ENCODE measurements at regions not wholly inside any gene's neighbourhood (a gene's known extent, or its start where the extent isn't known, plus 50 kb on each side); places are given as distances from the start of the nearest gene placed in this dataset.

DNA sequence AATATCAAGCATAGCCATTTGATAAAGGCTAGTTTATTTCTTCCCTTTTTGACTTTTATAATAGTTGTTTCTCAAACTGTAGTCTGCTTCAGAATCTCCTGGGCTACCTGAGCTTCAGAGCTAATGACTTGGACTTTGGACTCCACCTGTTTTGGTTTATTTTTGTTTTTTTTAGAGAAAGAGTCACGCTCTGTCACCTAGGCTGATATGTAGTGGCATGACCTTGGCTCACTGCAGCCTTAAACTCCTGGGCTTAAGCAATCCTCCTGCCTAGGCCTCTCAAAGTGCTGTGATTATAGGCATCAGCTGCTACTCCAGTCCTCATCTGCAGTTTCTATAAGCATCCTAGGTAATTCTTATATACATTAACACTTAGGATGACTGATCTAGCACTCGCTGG, 90.5 kb downstream of the DDIT4L start:
- no peaks in the 10 kb centered on the region for H3K27me3 ChIP-seq (ENCODE audit: control insufficient read depth in 2 of 2, insufficient read depth in 2 of 2, low read length in 2 of 2)
- H2AFZ ChIP-seq (ENCODE audit: low read depth, low read length), result no peak overlapping the region
- H3K79me2 ChIP-seq (ENCODE audit: control insufficient read depth, insufficient read depth, low read length), result no peaks in the 10 kb centered on the region
- ChIA-PET POLR2A (interaction anchor here (0.9 kb wide), 1 partner anchor 152 kb away, joined by 3 read pairs; no protein-coding TSS in a partner anchor), CTCF (ENCODE audit: low intra/inter-chr PET ratio) (no interaction called here)
- no TSS peak for BruUV-seq (replicated peaks)
- in situ Hi-C loops (cut with MboI), result no loop called here
- no peaks in the 10 kb centered on the region for H3K4me1 ChIP-seq (replicated peaks in 1 of 2; ENCODE audit: control insufficient read depth in 2 of 2, insufficient read depth in 2 of 2, low read length in 2 of 2)
- intact Hi-C loops (cut with micrococcal nuclease), result no loop called here
- no peak overlapping the region for H3K27ac ChIP-seq (ENCODE audit: extremely low read depth, low read depth, low read length)
- no peaks in the 10 kb centered on the region for H3K9me1 ChIP-seq (ENCODE audit: control insufficient read depth, insufficient read depth, low read length)
- DNase-seq (ENCODE audit: extremely low read depth in 1 of 4, low spot score in 3 of 4) (no peak), ATAC-seq (no peak), FAIRE-seq (no peak)
- H4K20me1 ChIP-seq (replicated peaks; ENCODE audit: control insufficient read depth, insufficient read depth, low read length), result no peaks in the 10 kb centered on the region
- H3K9me3 ChIP-seq (replicated peaks; ENCODE audit: control insufficient read depth, insufficient read depth, low read depth, low read length), result no peaks in the 10 kb centered on the region
- H3K9ac ChIP-seq (ENCODE audit: insufficient read depth in 1 of 2, low read depth in 2 of 2, low read length in 2 of 2), result no peak overlapping the region
- WGBS (ENCODE audit: insufficient coverage, low coverage, missing lambda C conversion rate), result 0% methylated on average over 2 of the region's 2 CpGs
- H3K4me2 ChIP-seq (ENCODE audit: insufficient read depth, low read length), result no peak overlapping the region
- H3K4me3 ChIP-seq, result no peak overlapping the region
- no peaks in the 10 kb centered on the region for H3K36me3 ChIP-seq (ENCODE audit: control insufficient read depth, insufficient read depth, low read length)
- TF ChIP-seq CEBPG (CRISPR knock-in tag; IDR thresholded peaks at IDR 0.05) (no peak), CEBPG (tag; conservative IDR thresholded peaks at IDR 0.05 in 1 of 2, IDR thresholded peaks at IDR 0.05 in 1 of 2) (no peak), ZNF696 (CRISPR knock-in tag; conservative IDR thresholded peaks at IDR 0.05) (no peak), KLF16 (IDR thresholded peaks at IDR 0.05) (no peak), SIN3A (IDR thresholded peaks at IDR 0.05; ENCODE audit: borderline replicate concordance in 2 of 2, control insufficient read depth in 1 of 2, low read depth in 2 of 2, low read length in 2 of 2) (no peak), SLC30A9 (CRISPR knock-in tag; IDR thresholded peaks at IDR 0.05) (no peak), ZNF184 (CRISPR knock-in tag; IDR thresholded peaks at IDR 0.05) (no peak), MEF2A (IDR thresholded peaks at IDR 0.05; ENCODE audit: control insufficient read depth, low read depth, low read length) (no peak), FOXA3 (CRISPR knock-in tag; conservative IDR thresholded peaks at IDR 0.05 in 1 of 2, IDR thresholded peaks at IDR 0.05 in 1 of 2) (no peak), RBM15 (IDR thresholded peaks at IDR 0.05; ENCODE audit: insufficient read depth, low read length) (no peak)
- TF ChIP-seq, protein P1, sequence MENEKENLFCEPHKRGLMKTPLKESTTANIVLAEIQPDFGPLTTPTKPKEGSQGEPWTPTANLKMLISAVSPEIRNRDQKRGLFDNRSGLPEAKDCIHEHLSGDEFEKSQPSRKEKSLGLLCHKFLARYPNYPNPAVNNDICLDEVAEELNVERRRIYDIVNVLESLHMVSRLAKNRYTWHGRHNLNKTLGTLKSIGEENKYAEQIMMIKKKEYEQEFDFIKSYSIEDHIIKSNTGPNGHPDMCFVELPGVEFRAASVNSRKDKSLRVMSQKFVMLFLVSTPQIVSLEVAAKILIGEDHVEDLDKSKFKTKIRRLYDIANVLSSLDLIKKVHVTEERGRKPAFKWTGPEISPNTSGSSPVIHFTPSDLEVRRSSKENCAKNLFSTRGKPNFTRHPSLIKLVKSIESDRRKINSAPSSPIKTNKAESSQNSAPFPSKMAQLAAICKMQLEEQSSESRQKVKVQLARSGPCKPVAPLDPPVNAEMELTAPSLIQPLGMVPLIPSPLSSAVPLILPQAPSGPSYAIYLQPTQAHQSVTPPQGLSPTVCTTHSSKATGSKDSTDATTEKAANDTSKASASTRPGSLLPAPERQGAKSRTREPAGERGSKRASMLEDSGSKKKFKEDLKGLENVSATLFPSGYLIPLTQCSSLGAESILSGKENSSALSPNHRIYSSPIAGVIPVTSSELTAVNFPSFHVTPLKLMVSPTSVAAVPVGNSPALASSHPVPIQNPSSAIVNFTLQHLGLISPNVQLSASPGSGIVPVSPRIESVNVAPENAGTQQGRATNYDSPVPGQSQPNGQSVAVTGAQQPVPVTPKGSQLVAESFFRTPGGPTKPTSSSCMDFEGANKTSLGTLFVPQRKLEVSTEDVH (IDR thresholded peaks at IDR 0.05; ENCODE audit: low read depth, partially characterized antibody), result no peak
- TF ChIP-seq, protein P2, sequence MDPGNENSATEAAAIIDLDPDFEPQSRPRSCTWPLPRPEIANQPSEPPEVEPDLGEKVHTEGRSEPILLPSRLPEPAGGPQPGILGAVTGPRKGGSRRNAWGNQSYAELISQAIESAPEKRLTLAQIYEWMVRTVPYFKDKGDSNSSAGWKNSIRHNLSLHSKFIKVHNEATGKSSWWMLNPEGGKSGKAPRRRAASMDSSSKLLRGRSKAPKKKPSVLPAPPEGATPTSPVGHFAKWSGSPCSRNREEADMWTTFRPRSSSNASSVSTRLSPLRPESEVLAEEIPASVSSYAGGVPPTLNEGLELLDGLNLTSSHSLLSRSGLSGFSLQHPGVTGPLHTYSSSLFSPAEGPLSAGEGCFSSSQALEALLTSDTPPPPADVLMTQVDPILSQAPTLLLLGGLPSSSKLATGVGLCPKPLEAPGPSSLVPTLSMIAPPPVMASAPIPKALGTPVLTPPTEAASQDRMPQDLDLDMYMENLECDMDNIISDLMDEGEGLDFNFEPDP (CRISPR knock-in tag; IDR thresholded peaks at IDR 0.05), result no peak
- TF ChIP-seq, protein P3, sequence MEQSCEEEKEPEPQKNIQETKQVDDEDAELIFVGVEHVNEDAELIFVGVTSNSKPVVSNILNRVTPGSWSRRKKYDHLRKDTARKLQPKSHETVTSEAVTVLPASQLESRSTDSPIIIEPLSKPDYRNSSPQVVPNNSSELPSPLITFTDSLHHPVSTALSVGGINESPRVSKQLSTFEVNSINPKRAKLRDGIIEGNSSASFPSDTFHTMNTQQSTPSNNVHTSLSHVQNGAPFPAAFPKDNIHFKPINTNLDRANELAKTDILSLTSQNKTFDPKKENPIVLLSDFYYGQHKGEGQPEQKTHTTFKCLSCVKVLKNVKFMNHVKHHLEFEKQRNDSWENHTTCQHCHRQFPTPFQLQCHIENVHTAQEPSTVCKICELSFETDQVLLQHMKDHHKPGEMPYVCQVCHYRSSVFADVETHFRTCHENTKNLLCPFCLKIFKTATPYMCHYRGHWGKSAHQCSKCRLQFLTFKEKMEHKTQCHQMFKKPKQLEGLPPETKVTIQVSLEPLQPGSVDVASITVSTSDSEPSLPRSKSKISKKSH (CRISPR knock-in tag; IDR thresholded peaks at IDR 0.05), result no peak
- TF ChIP-seq, protein P4, sequence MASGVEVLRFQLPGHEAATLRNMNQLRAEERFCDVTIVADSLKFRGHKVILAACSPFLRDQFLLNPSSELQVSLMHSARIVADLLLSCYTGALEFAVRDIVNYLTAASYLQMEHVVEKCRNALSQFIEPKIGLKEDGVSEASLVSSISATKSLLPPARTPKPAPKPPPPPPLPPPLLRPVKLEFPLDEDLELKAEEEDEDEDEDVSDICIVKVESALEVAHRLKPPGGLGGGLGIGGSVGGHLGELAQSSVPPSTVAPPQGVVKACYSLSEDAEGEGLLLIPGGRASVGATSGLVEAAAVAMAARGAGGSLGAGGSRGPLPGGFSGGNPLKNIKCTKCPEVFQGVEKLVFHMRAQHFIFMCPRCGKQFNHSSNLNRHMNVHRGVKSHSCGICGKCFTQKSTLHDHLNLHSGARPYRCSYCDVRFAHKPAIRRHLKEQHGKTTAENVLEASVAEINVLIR (CRISPR knock-in tag; IDR thresholded peaks at IDR 0.05), result no peak

Data from K562 (cell line).